Vagina (tissue), 2 donors: ENCODE measurements at regions not wholly inside any gene's neighbourhood (a gene's known extent, or its start where the extent isn't known, plus 50 kb on each side); places are given as distances from the start of the nearest gene placed in this dataset.

Experiments
- CTCF ChIP-seq, 3 experiments: fragments of 450-650 bp in 2 of 3; fragments of 200-600 bp in 1 of 3; sonication (generic) in 1 of 3; IDR thresholded peaks; one replicate each; pipeline ENCODE4 v1.5.1; 2017 to 2019; ENCODE audit warnings: antibody characterized with exemption in 3 of 3, mild to moderate bottlenecking in 2 of 3, moderate library complexity in 2 of 3
- POLR2AphosphoS5 ChIP-seq, 2 donors: sonication (generic); formaldehyde crosslinking; IDR thresholded peaks; one replicate each; pipeline ENCODE4 v1.9.0; 2017; ENCODE audit warnings: antibody characterized with exemption in 2 of 2, mild to moderate bottlenecking in 2 of 2, low read depth in 1 of 2; ENCODE audit not compliant: insufficient read depth in 1 of 2

- TF ChIP-seq POLR2AphosphoS5 (IDR thresholded peaks at IDR 0.05; ENCODE audit: insufficient read depth in 1 of 2, low read depth in 1 of 2) = no peak
- TF ChIP-seq CTCF (IDR thresholded peaks at IDR 0.05) = no peak
These were observed 639.3 kb downstream of the DSC3 start for GRCh38 chr18:30403278-30403677.
